ENCODE measurements at regions not wholly inside any gene's neighbourhood (a gene's known extent, or its start where the extent isn't known, plus 50 kb on each side); places are given as distances from the start of the nearest gene placed in this dataset.

GRCh38 chr7:156380261-156380660 lies 260.3 kb upstream of the RNF32 start:
- Histone ChIP-seq H3K14ac (replicated peaks; ENCODE audit: low read depth, low read length) (no peak overlapping the region), H3K18ac (ENCODE audit: low read depth, low read length) (no peak overlapping the region), H2AK5ac (ENCODE audit: low read depth, low read length) (no peak overlapping the region), H3K4me2 (ENCODE audit: low read depth, low read length) (no peak overlapping the region), H4K91ac (ENCODE audit: insufficient read depth, low read depth, low read length) (no peak overlapping the region), H3K56ac (ENCODE audit: extremely low read depth, insufficient read depth, low read length) (no peak overlapping the region), H4K20me1 (ENCODE audit: insufficient read depth, low read length) (no peaks in the 10 kb centered on the region), H3K79me1 (ENCODE audit: low read depth in 1 of 2, low read length in 2 of 2) (no peaks in the 10 kb centered on the region), H4K5ac (ENCODE audit: low read depth, low read length) (no peak overlapping the region), H3K4ac (ENCODE audit: low read depth, low read length) (no peak overlapping the region), H2BK15ac (ENCODE audit: low read depth, low read length) (no peak overlapping the region), H3K4me1 (ENCODE audit: control insufficient read depth, insufficient read depth, low read length) (no peaks in the 10 kb centered on the region), H2BK120ac (ENCODE audit: low read depth, low read length) (no peak overlapping the region), H3K27me3 (ENCODE audit: control insufficient read depth, insufficient read depth, low read length) (no peaks in the 10 kb centered on the region), H2AK9ac (replicated peaks; ENCODE audit: low read depth, low read length, poor library complexity) (no peak overlapping the region), H2AFZ (replicated peaks; ENCODE audit: low read length, poor library complexity) (no peak overlapping the region), H3K4me3 (ENCODE audit: insufficient read depth, low read depth, low read length) (no peak overlapping the region), H3K27ac (ENCODE audit: insufficient read depth, low read length) (no peak overlapping the region), H3K23ac (ENCODE audit: low read depth, low read length) (no peak overlapping the region), H2BK5ac (ENCODE audit: low read depth, low read length, poor library complexity, severe bottlenecking) (no peak overlapping the region), H3K9me1 (ENCODE audit: insufficient read depth, low read length) (no peaks in the 10 kb centered on the region), H3K9ac (ENCODE audit: low read depth, low read length) (no peak overlapping the region), H4K8ac (ENCODE audit: low read depth in 2 of 2, low read length in 2 of 2) (no peak overlapping the region), H3K9me3 (ENCODE audit: control insufficient read depth, insufficient read depth, low read length) (peaks cover 51% of the 10 kb centered on the region), H2BK20ac (ENCODE audit: low read depth, low read length) (no peak overlapping the region), H3K36me3 (ENCODE audit: control insufficient read depth, insufficient read depth, low read length) (no peaks in the 10 kb centered on the region)
- dilution Hi-C loops (cut with HindIII; ENCODE audit: low sequenced_read_pairs, unreplicated experiment) (no loop called here), intact Hi-C loops (cut with micrococcal nuclease) (no loop called here), in situ Hi-C loops (cut with MboI; ENCODE audit: low sequenced_read_pairs) (no loop called here)
- DNase-seq (no peak), ATAC-seq (ENCODE audit: low read depth) (no peak)
- TF ChIP-seq RAD21 (IDR thresholded peaks at IDR 0.05; ENCODE audit: low read length) (no peak), CEBPB (IDR thresholded peaks at IDR 0.05; ENCODE audit: low read depth, low read length) (no peak), NFE2L2 (IDR thresholded peaks at IDR 0.05; ENCODE audit: low read depth, low read length) (no peak), RCOR1 (IDR thresholded peaks at IDR 0.05; ENCODE audit: insufficient replicate concordance, low read length) (no peak), FOS (IDR thresholded peaks at IDR 0.05; ENCODE audit: low read depth, low read length) (no peak), RFX5 (IDR thresholded peaks at IDR 0.05; ENCODE audit: low read depth, low read length) (no peak), USF2 (IDR thresholded peaks at IDR 0.05; ENCODE audit: low read depth, low read length) (no peak), BHLHE40 (IDR thresholded peaks at IDR 0.05; ENCODE audit: low read depth, low read length) (no peak), MXI1 (IDR thresholded peaks at IDR 0.05; ENCODE audit: borderline replicate concordance, low read depth, low read length) (no peak), MAZ (IDR thresholded peaks at IDR 0.05; ENCODE audit: borderline replicate concordance, low read depth, low read length) (no peak), SMC3 (IDR thresholded peaks at IDR 0.05; ENCODE audit: low read depth, low read length) (no peak), MAFK (IDR thresholded peaks at IDR 0.05; ENCODE audit: low read depth, low read length) (no peak), CHD1 (IDR thresholded peaks at IDR 0.05; ENCODE audit: low read depth, low read length) (no peak), ELK1 (IDR thresholded peaks at IDR 0.05; ENCODE audit: borderline replicate concordance, low read depth, low read length) (no peak), POLR2A (IDR thresholded peaks at IDR 0.05; ENCODE audit: low read depth, low read length) (no peak)
- TF ChIP-seq, protein P1, sequence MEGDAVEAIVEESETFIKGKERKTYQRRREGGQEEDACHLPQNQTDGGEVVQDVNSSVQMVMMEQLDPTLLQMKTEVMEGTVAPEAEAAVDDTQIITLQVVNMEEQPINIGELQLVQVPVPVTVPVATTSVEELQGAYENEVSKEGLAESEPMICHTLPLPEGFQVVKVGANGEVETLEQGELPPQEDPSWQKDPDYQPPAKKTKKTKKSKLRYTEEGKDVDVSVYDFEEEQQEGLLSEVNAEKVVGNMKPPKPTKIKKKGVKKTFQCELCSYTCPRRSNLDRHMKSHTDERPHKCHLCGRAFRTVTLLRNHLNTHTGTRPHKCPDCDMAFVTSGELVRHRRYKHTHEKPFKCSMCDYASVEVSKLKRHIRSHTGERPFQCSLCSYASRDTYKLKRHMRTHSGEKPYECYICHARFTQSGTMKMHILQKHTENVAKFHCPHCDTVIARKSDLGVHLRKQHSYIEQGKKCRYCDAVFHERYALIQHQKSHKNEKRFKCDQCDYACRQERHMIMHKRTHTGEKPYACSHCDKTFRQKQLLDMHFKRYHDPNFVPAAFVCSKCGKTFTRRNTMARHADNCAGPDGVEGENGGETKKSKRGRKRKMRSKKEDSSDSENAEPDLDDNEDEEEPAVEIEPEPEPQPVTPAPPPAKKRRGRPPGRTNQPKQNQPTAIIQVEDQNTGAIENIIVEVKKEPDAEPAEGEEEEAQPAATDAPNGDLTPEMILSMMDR (conservative IDR thresholded peaks at IDR 0.05; ENCODE audit: low read depth, low read length): no peak
- CTCF ChIA-PET: no interaction called here
- POLR2A ChIA-PET (ENCODE audit: unreplicated experiment): no interaction called here
- 33% methylated on average over 1 of the region's 4 CpGs; no CpG with 5 or more reads in 1 of the 2 experiments for WGBS, 2 experiments (ENCODE audit: extremely low coverage in 2 of 2, insufficient read length in 1 of 2)
- no TSS peak for BruUV-seq (replicated peaks)
